Neural cell (in vitro differentiated cells): ENCODE measurements at regions not wholly inside any gene's neighbourhood (a gene's known extent, or its start where the extent isn't known, plus 50 kb on each side); places are given as distances from the start of the nearest gene placed in this dataset.

ENCODE experiments used
- H2AFZ ChIP-seq: fragments of 200-600, 300-800 bp; sonication (generic), shearing (Covaris generic); 2 replicates; pipeline ENCODE4 v1.6.0; 2014; ENCODE audit warnings: low read depth, mild to moderate bottlenecking, antibody characterized with exemption, low read length, moderate library complexity
- H3F3A ChIP-seq: fragments of 200-600 bp; shearing (Covaris generic); 2 replicates; pipeline ENCODE4 v1.6.1; 2016; ENCODE audit warnings: mild to moderate bottlenecking, moderate library complexity, mixed read lengths, antibody characterized with exemption, low read length; ENCODE audit not compliant: insufficient read depth, poor library complexity, severe bottlenecking
- H3K27ac ChIP-seq: fragments of 200-600, 300-800 bp; sonication (generic), shearing (Covaris generic); 2 replicates; pipeline ENCODE4 v1.5.1; 2014; ENCODE audit warnings: mild to moderate bottlenecking, low read length, moderate library complexity
- H3K27me3 ChIP-seq: fragments of 300-800, 200-600 bp; sonication (generic), shearing (Covaris generic); 2 replicates; pipeline ENCODE4 v1.6.0; 2014; ENCODE audit warnings: mild to moderate bottlenecking, low read depth, low read length, moderate library complexity; ENCODE audit not compliant: insufficient read depth
- H3K36me3 ChIP-seq: fragments of 300-800, 200-600 bp; sonication (generic), shearing (Covaris generic); 2 replicates; pipeline ENCODE4 v1.5.1; 2014; ENCODE audit warnings: mild to moderate bottlenecking, antibody characterized with exemption, low read length, moderate library complexity; ENCODE audit not compliant: insufficient read depth
- H3K4me2 ChIP-seq: fragments of 300-800, 200-600 bp; sonication (generic), shearing (Covaris generic); 2 replicates; pipeline ENCODE4 v1.6.0; 2014; ENCODE audit warnings: mild to moderate bottlenecking, low read length
- H3K4me3 ChIP-seq: fragments of 300-800, 200-600 bp; sonication (generic), shearing (Covaris generic); 2 replicates; pipeline ENCODE4 v1.5.1; 2014; ENCODE audit warnings: mild to moderate bottlenecking, low read length, moderate library complexity
- H3K79me2 ChIP-seq: fragments of 200-600 bp; shearing (Covaris generic); replicated peaks from 2 replicates; pipeline ENCODE4 v1.6.0; 2014; ENCODE audit warnings: mild to moderate bottlenecking, low read length, moderate library complexity; ENCODE audit not compliant: insufficient read depth
- H3K9ac ChIP-seq: fragments of 300-800, 200-600 bp; sonication (generic), shearing (Covaris generic); 2 replicates; pipeline ENCODE4 v1.6.1; 2016; ENCODE audit warnings: mild to moderate bottlenecking, low read length, mixed read lengths
- H3K9me2 ChIP-seq: fragments of 200-600 bp; shearing (Covaris generic); 2 replicates; pipeline ENCODE4 v1.6.1; 2016; ENCODE audit warnings: mild to moderate bottlenecking, low read length, mixed read lengths; ENCODE audit not compliant: insufficient read depth
- H3K9me3 ChIP-seq: fragments of 200-600, 300-800 bp; sonication (generic), shearing (Covaris generic); 2 replicates; pipeline ENCODE4 v1.6.1; 2016; ENCODE audit warnings: mild to moderate bottlenecking, mixed run types, low read length, moderate library complexity, mixed read lengths
- H4K20me1 ChIP-seq: fragments of 200-600 bp; shearing (Covaris generic); 2 replicates; pipeline ENCODE4 v1.6.1; 2016; ENCODE audit warnings: mild to moderate bottlenecking, mixed run types; ENCODE audit not compliant: insufficient read depth
- CTCF ChIP-seq: fragments of 450-650 bp; IDR thresholded peaks from 2 replicates; pipeline ENCODE4 v1.5.1; 2014; ENCODE audit warnings: antibody characterized with exemption, mild to moderate bottlenecking, moderate library complexity; ENCODE audit not compliant: poor library complexity, severe bottlenecking
- EP300 ChIP-seq: fragments of 450-650 bp; conservative IDR thresholded peaks from 2 replicates; pipeline ENCODE4 v1.6.1; 2014; ENCODE audit warnings: antibody characterized with exemption, mild to moderate bottlenecking, moderate library complexity; ENCODE audit not compliant: poor library complexity, severe bottlenecking
- EZH2 ChIP-seq: fragments of 200-600, 300-800 bp; shearing (Covaris generic), sonication (generic); IDR thresholded peaks from 2 replicates; pipeline ENCODE4 v1.6.1; 2014; ENCODE audit warnings: antibody characterized with exemption, low read length, borderline replicate concordance, mild to moderate bottlenecking; ENCODE audit not compliant: insufficient read depth, poor library complexity, severe bottlenecking
- MXI1 ChIP-seq: fragments of 450-650 bp; conservative IDR thresholded peaks from 2 replicates; pipeline ENCODE4 v1.6.1; 2014; ENCODE audit warnings: antibody characterized with exemption, mild to moderate bottlenecking; ENCODE audit not compliant: poor library complexity, severe bottlenecking
- POLR2AphosphoS5 ChIP-seq: IDR thresholded peaks from 2 replicates; pipeline ENCODE4 v1.6.1; 2012
- RAD21 ChIP-seq: fragments of 450-650 bp; conservative IDR thresholded peaks from 2 replicates; pipeline ENCODE4 v1.6.1; 2014; ENCODE audit warnings: antibody characterized with exemption, mild to moderate bottlenecking, moderate library complexity
- REST ChIP-seq: IDR thresholded peaks from 2 replicates; pipeline ENCODE4 v1.6.1; 2012; ENCODE audit warnings: borderline replicate concordance
- SMC3 ChIP-seq: fragments of 450-650 bp; conservative IDR thresholded peaks from 2 replicates; pipeline ENCODE4 v1.6.1; 2014; ENCODE audit warnings: antibody characterized with exemption, mild to moderate bottlenecking, moderate library complexity; ENCODE audit not compliant: poor library complexity
- TAF1 ChIP-seq: IDR thresholded peaks from 2 replicates; pipeline ENCODE4 v1.6.1; 2012; ENCODE audit warnings: low read depth

DNA sequence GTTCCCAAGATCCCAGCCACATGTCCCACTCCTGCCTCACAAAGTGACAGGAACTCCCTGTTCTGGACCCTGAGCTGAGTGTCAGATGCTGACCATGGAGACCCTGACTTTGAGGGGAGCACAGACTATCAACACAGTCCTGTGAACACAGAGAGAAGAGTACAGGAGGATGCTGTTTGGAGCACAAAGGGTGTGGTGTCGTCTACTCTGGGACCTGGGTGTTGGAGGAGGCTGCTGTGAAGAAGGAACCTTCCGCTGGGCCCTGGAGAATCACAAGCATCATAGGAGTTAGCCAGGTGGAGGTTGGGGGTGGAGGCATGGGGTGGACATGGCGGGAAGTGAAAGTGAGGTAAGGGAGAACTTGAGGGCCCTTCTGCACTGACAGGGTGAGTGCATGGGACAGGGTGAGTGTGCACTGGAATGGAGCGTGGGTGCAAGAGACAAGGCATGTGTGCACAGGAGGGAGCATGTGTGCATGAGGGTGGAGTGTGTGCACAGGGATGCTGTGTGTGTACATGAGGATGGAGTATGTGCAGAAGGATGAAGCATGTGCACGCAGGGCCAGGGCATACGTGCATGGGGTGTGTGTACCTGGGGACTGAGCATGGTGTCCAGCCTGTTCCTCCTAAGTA lies 70.7 kb upstream of the ANTXRL start:
- Histone ChIP-seq H3K27me3 (no peaks in the 10 kb centered on the region), H3K9ac (no peak overlapping the region), H3K4me2 (no peak overlapping the region), H3F3A (no peaks in the 10 kb centered on the region), H3K79me2 (no peaks in the 10 kb centered on the region), H3K36me3 (no peaks in the 10 kb centered on the region), H3K9me3 (no peaks in the 10 kb centered on the region), H4K20me1 (no peaks in the 10 kb centered on the region), H3K9me2 (no peaks in the 10 kb centered on the region), H3K27ac (no peak overlapping the region), H3K4me3 (no peak overlapping the region), H2AFZ (no peak overlapping the region)
- TF ChIP-seq EZH2 (no peak), EP300 (no peak), SMC3 (no peak), RAD21 (no peak), REST (no peak), POLR2AphosphoS5 (no peak), TAF1 (no peak), CTCF (no peak), MXI1 (no peak)

DNA sequence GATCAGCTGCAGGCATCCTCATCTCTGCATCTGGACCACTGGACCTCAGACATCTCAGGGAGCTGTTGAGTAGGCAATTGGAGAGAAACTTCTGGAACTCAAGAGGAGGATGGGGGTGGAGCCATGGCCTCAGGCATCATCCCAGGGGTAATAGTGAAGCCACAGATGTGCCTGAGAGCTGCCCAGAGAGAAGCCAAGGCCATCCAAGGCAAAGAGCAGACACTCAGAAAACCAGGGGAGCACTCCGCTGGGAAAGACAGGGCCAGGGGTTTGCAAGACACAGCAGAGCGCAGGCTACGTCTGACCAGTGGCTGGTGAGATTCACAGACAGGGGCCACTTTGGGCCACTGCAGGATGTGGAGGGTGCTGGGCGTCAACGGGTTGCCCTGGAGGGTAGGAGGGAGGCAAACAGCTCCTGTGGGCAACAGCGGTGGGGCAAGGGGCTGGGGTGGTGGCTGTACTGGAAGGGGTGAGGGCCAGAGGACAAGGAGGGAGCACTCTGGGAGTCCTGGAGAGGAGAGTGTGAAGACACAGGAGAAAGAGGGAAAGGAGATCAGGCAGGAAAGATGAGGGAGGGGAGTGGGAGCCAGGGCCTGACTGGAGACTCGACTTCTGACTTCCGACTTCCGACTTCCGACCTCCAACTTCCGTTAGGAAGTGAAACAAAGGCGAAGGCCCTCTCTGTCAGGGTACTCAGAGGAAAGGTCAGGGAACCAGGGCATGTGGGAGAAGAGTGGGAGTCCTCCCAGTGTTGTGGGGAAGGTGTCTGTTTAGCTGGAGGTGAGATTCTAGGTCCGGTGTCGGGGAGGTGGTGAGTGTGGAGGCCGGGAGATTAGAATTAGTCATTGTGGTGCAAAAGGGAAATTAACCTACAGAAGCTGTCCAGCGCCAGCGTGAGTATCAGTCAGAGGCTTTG lies 69.7 kb upstream of the ANTXRL start:
- Histone ChIP-seq H3K9me3 (no peaks in the 10 kb centered on the region), H3K9me2 (no peaks in the 10 kb centered on the region), H3K36me3 (no peaks in the 10 kb centered on the region), H3F3A (no peaks in the 10 kb centered on the region), H4K20me1 (no peaks in the 10 kb centered on the region), H3K79me2 (no peaks in the 10 kb centered on the region), H3K9ac (no peak overlapping the region), H3K4me3 (no peak overlapping the region), H3K27ac (no peak overlapping the region), H3K4me2 (no peak overlapping the region), H3K27me3 (no peaks in the 10 kb centered on the region), H2AFZ (no peak overlapping the region)
- TF ChIP-seq CTCF (no peak), EZH2 (no peak), MXI1 (no peak), REST (no peak), EP300 (no peak), TAF1 (no peak), POLR2AphosphoS5 (no peak), SMC3 (no peak), RAD21 (no peak)
